Fibroblast of lung (primary cell): ENCODE measurements at regions not wholly inside any gene's neighbourhood (a gene's known extent, or its start where the extent isn't known, plus 50 kb on each side); places are given as distances from the start of the nearest gene placed in this dataset.
A peak's percentile ranks its signal among the peaks of the same experiment; 100 is the strongest.

Experiments
- DNase-seq, 2 donors: peaks; one replicate each; pipeline versions ENCODE4 v3.0.0 to v3.0.0-alpha.2; 2010; ENCODE audit warnings: low read depth in 2 of 2
- H2AFZ ChIP-seq: 2 replicates; pipeline ENCODE4 v1.5.1; 2012; ENCODE audit warnings: low read length, control low read depth, inconsistent platforms
- H3K27ac ChIP-seq: 2 replicates; pipeline ENCODE4 v1.5.1; 2011; ENCODE audit warnings: low read length, control low read depth; ENCODE audit not compliant: insufficient read depth
- H3K27me3 ChIP-seq: 2 replicates; pipeline ENCODE4 v1.5.1; 2011; ENCODE audit warnings: mild to moderate bottlenecking, low read length; ENCODE audit not compliant: control insufficient read depth, insufficient read depth
- H3K36me3 ChIP-seq: 2 replicates; pipeline ENCODE4 v1.5.1; 2011; ENCODE audit warnings: low read length; ENCODE audit not compliant: control insufficient read depth, insufficient read depth
- H3K4me1 ChIP-seq: 2 replicates; pipeline ENCODE4 v1.5.1; 2011; ENCODE audit warnings: low read length; ENCODE audit not compliant: control insufficient read depth, insufficient read depth; ENCODE audit errors: extremely low read depth
- H3K4me2 ChIP-seq: 2 replicates; pipeline ENCODE4 v1.5.1; 2011; ENCODE audit warnings: low read length, control low read depth; ENCODE audit not compliant: insufficient read depth; ENCODE audit errors: extremely low read depth
- H3K4me3 ChIP-seq, 4 experiments: fragments of 200-600 bp in 1 of 4; sonication (generic) in 1 of 4; replicated peaks in 1 of 4; 2 replicates each; pipeline ENCODE4 v1.5.1; 2011 to 2016; ENCODE audit warnings: low read length in 4 of 4, low read depth in 3 of 4, mild to moderate bottlenecking in 3 of 4, control low read depth in 2 of 4, inconsistent platforms in 1 of 4, mixed read lengths in 1 of 4; ENCODE audit not compliant: insufficient read depth in 1 of 4; ENCODE audit errors: control extremely low read depth in 1 of 4
- H3K79me2 ChIP-seq: 2 replicates; pipeline ENCODE4 v1.5.1; 2012; ENCODE audit warnings: mild to moderate bottlenecking, low read length, inconsistent platforms; ENCODE audit not compliant: control insufficient read depth, insufficient read depth
- H3K9ac ChIP-seq: 2 replicates; pipeline ENCODE4 v1.5.1; 2011; ENCODE audit warnings: mild to moderate bottlenecking, low read length, control low read depth; ENCODE audit not compliant: insufficient read depth
- H3K9me3 ChIP-seq: 2 replicates; pipeline ENCODE4 v1.5.1; 2012; ENCODE audit warnings: low read depth, low read length; ENCODE audit not compliant: control insufficient read depth, insufficient read depth
- H4K20me1 ChIP-seq: 2 replicates; pipeline ENCODE4 v1.5.1; 2011; ENCODE audit warnings: low read length; ENCODE audit not compliant: control insufficient read depth, insufficient read depth; ENCODE audit errors: extremely low read depth
- CTCF ChIP-seq, 2 donors: IDR thresholded peaks in 1 of 2; conservative IDR thresholded peaks in 1 of 2; 1 replicate in 1 of 2; 2 replicates in 1 of 2; pipeline ENCODE4 v1.5.1; 2011 to 2012; ENCODE audit warnings: low read length in 2 of 2, control low read depth in 1 of 2, inconsistent platforms in 1 of 2, low read depth in 1 of 2, mild to moderate bottlenecking in 1 of 2
- EZH2 ChIP-seq: IDR thresholded peaks from 2 replicates; pipeline ENCODE4 v1.5.1; 2012; ENCODE audit warnings: low read length, control low read depth, mild to moderate bottlenecking; ENCODE audit errors: missing control alignments

DNA sequence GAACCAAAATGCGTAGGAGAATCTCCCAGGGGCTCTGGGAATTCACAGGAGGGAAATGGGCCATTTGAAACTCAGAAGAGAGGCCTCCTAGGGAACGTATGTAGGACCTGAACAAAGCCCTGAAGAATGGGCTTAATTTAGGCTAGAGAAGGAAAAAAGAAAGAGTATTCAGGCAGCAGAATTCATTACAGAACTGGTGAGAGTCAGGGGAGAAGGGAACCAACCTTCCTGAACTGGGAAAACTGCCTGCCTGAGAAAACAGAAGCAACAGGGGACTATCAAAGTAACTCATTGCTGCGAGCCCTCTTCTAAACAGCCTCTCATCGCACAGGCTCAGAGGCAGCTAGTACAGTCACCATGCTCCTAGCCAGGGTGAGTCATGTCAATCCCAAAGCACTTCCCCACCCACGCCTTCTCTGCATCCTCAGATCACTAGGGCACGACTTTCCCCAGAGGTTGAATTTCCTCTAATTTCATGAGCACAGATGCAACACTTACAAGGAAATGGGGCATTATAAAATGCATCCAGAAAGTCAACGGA is 98.1 kb downstream of the ADSS2 start:
- peaks cover 14% of the 10 kb centered on the region for H3K4me1 ChIP-seq
- TF ChIP-seq EZH2 (no peak), CTCF (conservative IDR thresholded peaks at IDR 0.05 in 1 of 2, IDR thresholded peaks at IDR 0.05 in 1 of 2; ENCODE audit: low read depth in 1 of 2, low read length in 2 of 2) (no peak)
- no peaks in the 10 kb centered on the region for H3K79me2 ChIP-seq
- H3K27ac ChIP-seq: peak overlapping the region; percentile 60
- H3K9ac ChIP-seq: no peak overlapping the region
- H3K27me3 ChIP-seq: no peaks in the 10 kb centered on the region
- H2AFZ ChIP-seq: peak overlapping the region; percentile 23
- H4K20me1 ChIP-seq: no peaks in the 10 kb centered on the region
- DNase-seq: peak; percentile 94 to 95
- peak overlapping the region; percentile 3 for H3K4me2 ChIP-seq
- no peaks in the 10 kb centered on the region for H3K9me3 ChIP-seq
- no peak overlapping the region for H3K4me3 ChIP-seq
- H3K36me3 ChIP-seq: no peaks in the 10 kb centered on the region

- Histone ChIP-seq H3K4me3 (no peak overlapping the region), H3K79me2 (no peaks in the 10 kb centered on the region), H2AFZ (peak overlapping the region; percentile 29), H3K27ac (peak overlapping the region; percentile 19), H3K4me2 (no peak overlapping the region), H3K9me3 (no peaks in the 10 kb centered on the region), H3K4me1 (peaks cover 9% of the 10 kb centered on the region), H4K20me1 (no peaks in the 10 kb centered on the region), H3K36me3 (no peaks in the 10 kb centered on the region), H3K9ac (no peak overlapping the region), H3K27me3 (no peaks in the 10 kb centered on the region)
- DNase-seq: peak in 1 of 2 donors; percentile 45
- TF ChIP-seq CTCF (conservative IDR thresholded peaks at IDR 0.05 in 1 of 2, IDR thresholded peaks at IDR 0.05 in 1 of 2; ENCODE audit: low read depth in 1 of 2, low read length in 2 of 2): no peak
- TF ChIP-seq EZH2: no peak
Observed at GRCh38 chr1:244354810-244355278, 96.9 kb downstream of the ADSS2 start.

DNA sequence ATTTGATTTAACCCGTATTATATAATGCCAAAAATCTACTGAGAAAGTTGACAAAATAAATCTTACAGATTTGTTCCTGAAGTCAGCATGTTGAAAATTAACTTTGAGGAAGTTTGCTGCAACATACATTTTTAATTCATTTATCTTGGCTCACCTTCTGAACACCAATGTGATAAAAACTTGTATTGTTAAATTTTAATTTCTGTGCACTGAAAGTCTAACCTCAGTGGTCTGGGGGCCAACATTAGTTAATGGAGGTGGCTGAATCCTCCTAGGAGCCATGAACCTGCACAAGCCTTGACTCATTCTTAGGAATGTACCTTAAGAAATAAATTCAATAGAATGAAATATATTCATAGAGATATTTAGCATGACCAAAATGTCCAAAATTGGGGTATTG is 95.3 kb downstream of the ADSS2 start:
- Histone ChIP-seq H3K4me3 (no peak overlapping the region), H3K9me3 (no peaks in the 10 kb centered on the region), H3K9ac (no peak overlapping the region), H4K20me1 (no peaks in the 10 kb centered on the region), H3K27ac (no peak overlapping the region), H3K4me2 (no peak overlapping the region), H3K27me3 (no peaks in the 10 kb centered on the region), H3K4me1 (peaks cover 9% of the 10 kb centered on the region), H3K36me3 (no peaks in the 10 kb centered on the region), H3K79me2 (no peaks in the 10 kb centered on the region), H2AFZ (no peak overlapping the region)
- DNase-seq: no peak
- TF ChIP-seq CTCF (conservative IDR thresholded peaks at IDR 0.05 in 1 of 2, IDR thresholded peaks at IDR 0.05 in 1 of 2; ENCODE audit: low read depth in 1 of 2, low read length in 2 of 2): no peak
- TF ChIP-seq EZH2: no peak
